ENCODE measurements at regions not wholly inside any gene's neighbourhood (a gene's known extent, or its start where the extent isn't known, plus 50 kb on each side); places are given as distances from the start of the nearest gene placed in this dataset.

GRCh38 chr21:23401278-23401677 is 2206.0 kb downstream of the MRPL39 start:
- DNase-seq (ENCODE audit: low read depth, low spot score) = peak; percentile 51
- BruUV-seq (replicated peaks) = no TSS peak

GRCh38 chr21:23398726-23399125 is 2208.6 kb downstream of the MRPL39 start:
- Histone ChIP-seq H3K9me1 (replicated peaks; ENCODE audit: control insufficient read depth, extremely low read depth, insufficient read depth, low read length) (no peaks in the 10 kb centered on the region), H3K27ac (ENCODE audit: insufficient read depth, low read depth, low read length) (no peak overlapping the region), H3K36me3 (ENCODE audit: control insufficient read depth in 2 of 2, extremely low read depth in 1 of 2, insufficient read depth in 2 of 2, low read length in 2 of 2) (no peaks in the 10 kb centered on the region), H3K4me2 (ENCODE audit: insufficient read depth, low read length) (no peak overlapping the region), H2AFZ (ENCODE audit: low read depth, low read length) (no peak overlapping the region), H3K79me2 (ENCODE audit: control insufficient read depth, insufficient read depth, low read length) (no peaks in the 10 kb centered on the region), H3K27me3 (ENCODE audit: control insufficient read depth in 2 of 2, insufficient read depth in 2 of 2, low read length in 2 of 2) (no peaks in the 10 kb centered on the region), H4K20me1 (replicated peaks; ENCODE audit: control insufficient read depth, extremely low read depth, insufficient read depth, low read length) (no peaks in the 10 kb centered on the region), H3K4me1 (ENCODE audit: control insufficient read depth, extremely low read depth, insufficient read depth, low read length) (no peaks in the 10 kb centered on the region), H3K4me3 (replicated peaks in 1 of 3; ENCODE audit: insufficient read depth in 1 of 3, low read depth in 1 of 3, low read length in 3 of 3) (no peak overlapping the region), H3K9me3 (replicated peaks; ENCODE audit: control insufficient read depth, insufficient read depth, low read length) (no peaks in the 10 kb centered on the region), H3K9ac (replicated peaks; ENCODE audit: extremely low read depth, insufficient read depth, low read length) (no peak overlapping the region)
- no peak for TF ChIP-seq FOS (IDR thresholded peaks at IDR 0.05; ENCODE audit: borderline replicate concordance, insufficient read depth, low read length)
- TF ChIP-seq MAX (IDR thresholded peaks at IDR 0.05; ENCODE audit: insufficient read depth, insufficient read length) = no peak
- TF ChIP-seq GATA2 (IDR thresholded peaks at IDR 0.05; ENCODE audit: insufficient read depth, insufficient read length, low read depth, low read length) = no peak
- no peak for TF ChIP-seq POLR2AphosphoS5 (IDR thresholded peaks at IDR 0.05; ENCODE audit: insufficient read depth, low read depth, low read length)
- no peak for TF ChIP-seq EZH2 (IDR thresholded peaks at IDR 0.05; ENCODE audit: borderline replicate concordance, low read depth, low read length, severe bottlenecking)
- no peak for TF ChIP-seq CTCF (IDR thresholded peaks at IDR 0.05; ENCODE audit: extremely low read depth in 1 of 2, insufficient read depth in 1 of 2, low read depth in 1 of 2, low read length in 2 of 2)
- no peak for TF ChIP-seq MYC (IDR thresholded peaks at IDR 0.05; ENCODE audit: low read depth, low read length)
- no peak for TF ChIP-seq POLR2A (IDR thresholded peaks at IDR 0.05; ENCODE audit: low read depth, low read length)
- TF ChIP-seq JUN (IDR thresholded peaks at IDR 0.05; ENCODE audit: borderline replicate concordance, insufficient read depth, insufficient read length, low read depth) = no peak
- POLR2A ChIA-PET = no interaction called here
- CTCF ChIA-PET = no interaction called here
- no peak for FAIRE-seq
- no peak for DNase-seq (ENCODE audit: low read depth, low spot score)
- BruUV-seq (replicated peaks) = no TSS peak
- dilution Hi-C loops (cut with MboI; ENCODE audit: extremely low pct_ligation_motif_present, low sequenced_read_pairs) (no loop called here), intact Hi-C loops (cut with micrococcal nuclease) (no loop called here)

More at GRCh38 chr21:23401278-23401677, 2206.0 kb downstream of the MRPL39 start:
- TF ChIP-seq CTCF (IDR thresholded peaks at IDR 0.05; ENCODE audit: extremely low read depth in 1 of 2, insufficient read depth in 1 of 2, low read depth in 1 of 2, low read length in 2 of 2) (peak; percentile 28 to 32), POLR2A (IDR thresholded peaks at IDR 0.05; ENCODE audit: low read depth, low read length) (no peak)
- POLR2A ChIA-PET = no interaction called here
- CTCF ChIA-PET = interaction anchor here (0.6 to 1.2 kb wide), 6 partner anchors 9 to 385 kb away, joined by 3 to 8 read pairs (median 3); no protein-coding TSS in a partner anchor
- H2AFZ ChIP-seq (ENCODE audit: low read depth, low read length) = no peak overlapping the region
- no peak overlapping the region for H3K27ac ChIP-seq (ENCODE audit: insufficient read depth, low read depth, low read length)
- dilution Hi-C loops (cut with MboI; ENCODE audit: extremely low pct_ligation_motif_present, low sequenced_read_pairs) (no loop called here), intact Hi-C loops (cut with micrococcal nuclease) (loop anchor here (1.0 to 2.0 kb wide), 4 partner anchors 382 to 826 kb away; no protein-coding TSS in a partner anchor)
- no peaks in the 10 kb centered on the region for H3K36me3 ChIP-seq (ENCODE audit: control insufficient read depth in 2 of 2, extremely low read depth in 1 of 2, insufficient read depth in 2 of 2, low read length in 2 of 2)
- no peak overlapping the region for H3K4me3 ChIP-seq (replicated peaks in 1 of 3; ENCODE audit: insufficient read depth in 1 of 3, low read depth in 1 of 3, low read length in 3 of 3)
- FAIRE-seq = peak; percentile 82
- no peak overlapping the region for H3K4me2 ChIP-seq (ENCODE audit: insufficient read depth, low read length)
- H3K9me3 ChIP-seq (replicated peaks; ENCODE audit: control insufficient read depth, insufficient read depth, low read length) = no peaks in the 10 kb centered on the region
- no peaks in the 10 kb centered on the region for H3K4me1 ChIP-seq (ENCODE audit: control insufficient read depth, extremely low read depth, insufficient read depth, low read length)
- H4K20me1 ChIP-seq (replicated peaks; ENCODE audit: control insufficient read depth, extremely low read depth, insufficient read depth, low read length) = no peaks in the 10 kb centered on the region
- no peaks in the 10 kb centered on the region for H3K27me3 ChIP-seq (ENCODE audit: control insufficient read depth in 2 of 2, insufficient read depth in 2 of 2, low read length in 2 of 2)
- H3K79me2 ChIP-seq (ENCODE audit: control insufficient read depth, insufficient read depth, low read length) = no peaks in the 10 kb centered on the region
- no peaks in the 10 kb centered on the region for H3K9me1 ChIP-seq (replicated peaks; ENCODE audit: control insufficient read depth, extremely low read depth, insufficient read depth, low read length)
- no peak overlapping the region for H3K9ac ChIP-seq (replicated peaks; ENCODE audit: extremely low read depth, insufficient read depth, low read length)

Data from endothelial cell of umbilical vein (primary cell).